Natural killer cell (primary cell): ENCODE measurements at regions not wholly inside any gene's neighbourhood (a gene's known extent, or its start where the extent isn't known, plus 50 kb on each side); places are given as distances from the start of the nearest gene placed in this dataset.

Experiments
- ATAC-seq, 3 donors: fragments of 150-1000 bp in 2 of 3; fragments of 200-7000 bp in 1 of 3; cut with Tn5 transposase; 1 replicate in 1 of 3; 2 replicates in 2 of 3; pipeline ENCODE4 v1.10.0; 2021; ENCODE audit warnings: mild to moderate bottlenecking in 2 of 3, moderate library complexity in 2 of 3
- DNase-seq, 2 donors: peaks; one replicate each; pipeline versions ENCODE4 v3.0.0 to v3.0.0-alpha.2; 2013 to 2021; ENCODE audit warnings: mixed read lengths in 1 of 2
- H3K27ac ChIP-seq: one replicate; pipeline ENCODE4 v1.5.1; 2013; ENCODE audit warnings: mild to moderate bottlenecking, low read length
- H3K27me3 ChIP-seq: one replicate; pipeline ENCODE4 v1.6.1; 2013; ENCODE audit warnings: low read length; ENCODE audit not compliant: control insufficient read depth, insufficient read depth
- H3K36me3 ChIP-seq: one replicate; pipeline ENCODE4 v1.6.1; 2013; ENCODE audit warnings: low read length; ENCODE audit not compliant: control insufficient read depth, insufficient read depth
- H3K4me1 ChIP-seq: one replicate; pipeline ENCODE4 v1.6.1; 2013; ENCODE audit warnings: low read length; ENCODE audit not compliant: control insufficient read depth, insufficient read depth
- H3K4me3 ChIP-seq: one replicate; pipeline ENCODE4 v1.5.1; 2013; ENCODE audit warnings: low read length
- H3K9me3 ChIP-seq: one replicate; pipeline ENCODE4 v1.6.1; 2013; ENCODE audit warnings: low read length; ENCODE audit not compliant: control insufficient read depth, insufficient read depth
- H3K27ac Mint-ChIP-seq, 2 donors: one replicate each; pipeline ENCODE4 v1.8.0; 2022; ENCODE audit warnings: mild to moderate bottlenecking in 2 of 2, mixed read lengths in 2 of 2, moderate library complexity in 1 of 2
- H3K27me3 Mint-ChIP-seq, 2 donors: one replicate each; pipeline ENCODE4 v1.8.0; 2022; ENCODE audit warnings: low read depth in 2 of 2, mixed read lengths in 2 of 2
- H3K36me3 Mint-ChIP-seq: one replicate; pipeline ENCODE4 v1.8.0; 2022; ENCODE audit warnings: mixed read lengths
- H3K4me1 Mint-ChIP-seq, 2 donors: one replicate each; pipeline ENCODE4 v1.8.0; 2022; ENCODE audit warnings: mixed read lengths in 2 of 2
- H3K4me3 Mint-ChIP-seq: one replicate; pipeline ENCODE4 v1.8.0; 2022; ENCODE audit warnings: mild to moderate bottlenecking, moderate library complexity, mixed read lengths
- H3K9me3 Mint-ChIP-seq, 2 donors: one replicate each; pipeline ENCODE4 v1.8.0; 2022; ENCODE audit warnings: mixed read lengths in 2 of 2
- WGBS: methylation state at CpG from one replicate; pipeline ENCODE4 v1.1.7; 2013; ENCODE audit warnings: missing lambda C conversion rate; ENCODE audit not compliant: insufficient coverage; 5-methylcytosine and 5-hydroxymethylcytosine counted together
- intact Hi-C: fragments of 100-400 bp; cut with micrococcal nuclease; formaldehyde crosslinking; loops from one replicate; pipeline ENCODE4 v1.14.2; 2022
- TF ChIP-seq, protein P1 (sequence below): fragments of 200-600 bp; IDR thresholded peaks from one replicate; pipeline ENCODE4 v1.8.0; 2022; ENCODE audit warnings: antibody characterized with exemption

GRCh38 chr10:105807935-105808587, 1167.0 kb downstream of the SORCS3 start:
- ATAC-seq (no peak), DNase-seq (no peak)
- H3K4me1 Mint-ChIP-seq = no peaks in the 10 kb centered on the region
- no peak overlapping the region for H3K4me3 ChIP-seq
- no peaks in the 10 kb centered on the region for H3K36me3 ChIP-seq
- no peak overlapping the region for H3K27ac ChIP-seq
- 90% methylated on average over 5 of the region's 8 CpGs for WGBS
- H3K9me3 Mint-ChIP-seq = peaks cover 2 to 3% of the 10 kb centered on the region in 2 donors
- H3K27ac Mint-ChIP-seq = no peak overlapping the region
- H3K27me3 Mint-ChIP-seq = no peaks in the 10 kb centered on the region
- H3K9me3 ChIP-seq = peaks cover 9% of the 10 kb centered on the region
- intact Hi-C loops = no loop called here
- TF ChIP-seq, protein P1, sequence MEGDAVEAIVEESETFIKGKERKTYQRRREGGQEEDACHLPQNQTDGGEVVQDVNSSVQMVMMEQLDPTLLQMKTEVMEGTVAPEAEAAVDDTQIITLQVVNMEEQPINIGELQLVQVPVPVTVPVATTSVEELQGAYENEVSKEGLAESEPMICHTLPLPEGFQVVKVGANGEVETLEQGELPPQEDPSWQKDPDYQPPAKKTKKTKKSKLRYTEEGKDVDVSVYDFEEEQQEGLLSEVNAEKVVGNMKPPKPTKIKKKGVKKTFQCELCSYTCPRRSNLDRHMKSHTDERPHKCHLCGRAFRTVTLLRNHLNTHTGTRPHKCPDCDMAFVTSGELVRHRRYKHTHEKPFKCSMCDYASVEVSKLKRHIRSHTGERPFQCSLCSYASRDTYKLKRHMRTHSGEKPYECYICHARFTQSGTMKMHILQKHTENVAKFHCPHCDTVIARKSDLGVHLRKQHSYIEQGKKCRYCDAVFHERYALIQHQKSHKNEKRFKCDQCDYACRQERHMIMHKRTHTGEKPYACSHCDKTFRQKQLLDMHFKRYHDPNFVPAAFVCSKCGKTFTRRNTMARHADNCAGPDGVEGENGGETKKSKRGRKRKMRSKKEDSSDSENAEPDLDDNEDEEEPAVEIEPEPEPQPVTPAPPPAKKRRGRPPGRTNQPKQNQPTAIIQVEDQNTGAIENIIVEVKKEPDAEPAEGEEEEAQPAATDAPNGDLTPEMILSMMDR = no peak
- H3K4me3 Mint-ChIP-seq = no peak overlapping the region
- no peaks in the 10 kb centered on the region for H3K4me1 ChIP-seq
- no peaks in the 10 kb centered on the region for H3K27me3 ChIP-seq
- no peaks in the 10 kb centered on the region for H3K36me3 Mint-ChIP-seq

GRCh38 chr10:105803206-105803605, 1162.1 kb downstream of the SORCS3 start:
- intact Hi-C loops = no loop called here
- DNase-seq (no peak), ATAC-seq (no peak)
- H3K4me3 ChIP-seq = no peak overlapping the region
- H3K36me3 Mint-ChIP-seq = no peaks in the 10 kb centered on the region
- no peaks in the 10 kb centered on the region for H3K4me1 ChIP-seq
- no peaks in the 10 kb centered on the region for H3K27me3 Mint-ChIP-seq
- TF ChIP-seq, protein P1 = no peak
- H3K4me3 Mint-ChIP-seq = no peak overlapping the region
- WGBS = 37% methylated on average over 2 of the region's 2 CpGs
- no peak overlapping the region for H3K27ac Mint-ChIP-seq
- H3K27me3 ChIP-seq = no peaks in the 10 kb centered on the region
- no peak overlapping the region for H3K27ac ChIP-seq
- no peaks in the 10 kb centered on the region for H3K4me1 Mint-ChIP-seq
- H3K36me3 ChIP-seq = no peaks in the 10 kb centered on the region
- peaks cover 3 to 7% of the 10 kb centered on the region in 2 donors for H3K9me3 Mint-ChIP-seq
- H3K9me3 ChIP-seq = no peaks in the 10 kb centered on the region

DNA sequence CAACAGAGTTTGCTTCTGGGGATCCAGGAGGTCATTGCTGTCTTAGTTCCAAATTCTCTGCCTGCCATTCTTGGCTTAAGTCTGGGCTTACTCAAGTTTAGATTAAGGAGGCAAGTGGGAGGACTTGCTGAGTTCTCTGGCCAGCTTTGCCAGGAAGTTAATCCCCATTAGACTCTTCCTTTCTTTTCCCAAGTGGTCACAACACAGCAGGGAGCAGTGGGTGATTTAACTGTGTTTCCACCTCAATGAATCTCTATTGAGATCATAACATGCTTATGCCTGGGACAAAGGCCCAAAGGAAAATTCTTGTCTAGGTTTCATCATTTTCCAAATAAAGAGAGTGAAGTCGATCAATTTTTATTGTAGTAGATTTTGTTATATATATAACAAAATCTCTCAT, 1159.6 kb downstream of the SORCS3 start:
- H3K4me1 Mint-ChIP-seq = no peaks in the 10 kb centered on the region
- no peaks in the 10 kb centered on the region for H3K27me3 Mint-ChIP-seq
- Histone ChIP-seq H3K27me3 (no peaks in the 10 kb centered on the region), H3K4me3 (no peak overlapping the region), H3K4me1 (no peaks in the 10 kb centered on the region), H3K27ac (no peak overlapping the region), H3K36me3 (no peaks in the 10 kb centered on the region), H3K9me3 (no peaks in the 10 kb centered on the region)
- no peak for ATAC-seq
- H3K27ac Mint-ChIP-seq = no peak overlapping the region
- peaks cover 3 to 7% of the 10 kb centered on the region in 2 donors for H3K9me3 Mint-ChIP-seq
- no CpG with 5 or more reads among the region's 1 CpG for WGBS
- no peak for DNase-seq
- intact Hi-C loops = no loop called here
- H3K36me3 Mint-ChIP-seq = no peaks in the 10 kb centered on the region
- TF ChIP-seq, protein P1 = no peak
- no peak overlapping the region for H3K4me3 Mint-ChIP-seq

- H3K4me1 Mint-ChIP-seq = no peaks in the 10 kb centered on the region
- H3K36me3 ChIP-seq = no peaks in the 10 kb centered on the region
- ATAC-seq (no peak), DNase-seq (no peak)
- no peak overlapping the region for H3K4me3 Mint-ChIP-seq
- 90% methylated on average over 3 of the region's 3 CpGs for WGBS
- no peaks in the 10 kb centered on the region for H3K27me3 ChIP-seq
- TF ChIP-seq, protein P1 = no peak
- H3K36me3 Mint-ChIP-seq = no peaks in the 10 kb centered on the region
- no peak overlapping the region for H3K27ac ChIP-seq
- H3K27ac Mint-ChIP-seq = no peak overlapping the region
- intact Hi-C loops = no loop called here
- H3K9me3 ChIP-seq = no peaks in the 10 kb centered on the region
- no peak overlapping the region for H3K4me3 ChIP-seq
- H3K4me1 ChIP-seq = no peaks in the 10 kb centered on the region
- no peaks in the 10 kb centered on the region for H3K27me3 Mint-ChIP-seq
- peaks cover 3 to 5% of the 10 kb centered on the region in 2 donors for H3K9me3 Mint-ChIP-seq
Observed at GRCh38 chr10:105798328-105798889, 1157.3 kb downstream of the SORCS3 start.
